Muscle of leg (tissue), 3 donors: ENCODE measurements at regions not wholly inside any gene's neighbourhood (a gene's known extent, or its start where the extent isn't known, plus 50 kb on each side); places are given as distances from the start of the nearest gene placed in this dataset.
A peak's percentile ranks its signal among the peaks of the same experiment; 100 is the strongest.

ENCODE experiments used
- DNase-seq: peaks from one replicate; pipeline ENCODE4 v3.0.0; 2013
- H3K27ac ChIP-seq: one replicate; pipeline ENCODE4 v1.5.1; 2013; ENCODE audit warnings: mild to moderate bottlenecking, low read length, control low read depth
- H3K27me3 ChIP-seq: one replicate; pipeline ENCODE4 v1.6.1; 2013; ENCODE audit warnings: low read length; ENCODE audit not compliant: control insufficient read depth, insufficient read depth
- H3K36me3 ChIP-seq: one replicate; pipeline ENCODE4 v1.6.1; 2013; ENCODE audit warnings: low read length; ENCODE audit not compliant: control insufficient read depth, insufficient read depth
- H3K4me1 ChIP-seq: one replicate; pipeline ENCODE4 v1.6.1; 2013; ENCODE audit warnings: low read length; ENCODE audit not compliant: control insufficient read depth, insufficient read depth
- H3K4me3 ChIP-seq: one replicate; pipeline ENCODE4 v1.5.1; 2013; ENCODE audit warnings: low read length, control low read depth
- H3K9me3 ChIP-seq: replicated peaks from 2 replicates; pipeline ENCODE4 v1.6.1; 2013; ENCODE audit warnings: low read depth, low read length; ENCODE audit not compliant: control insufficient read depth
- WGBS: methylation state at CpG from one replicate; pipeline ENCODE4 v1.1.5; 2013; ENCODE audit warnings: missing lambda C conversion rate; ENCODE audit not compliant: insufficient coverage; 5-methylcytosine and 5-hydroxymethylcytosine counted together

- peak overlapping the region; percentile 20 for H3K4me3 ChIP-seq
- no peak for DNase-seq
- no peaks in the 10 kb centered on the region for H3K36me3 ChIP-seq
- H3K4me1 ChIP-seq: no peaks in the 10 kb centered on the region
- no CpG with 5 or more reads among the region's 3 CpGs for WGBS
- no peaks in the 10 kb centered on the region for H3K27me3 ChIP-seq
- H3K27ac ChIP-seq: no peak overlapping the region
- no peaks in the 10 kb centered on the region for H3K9me3 ChIP-seq
Measured at GRCh38 chr1:81238129-81238528, 562.6 kb upstream of the ADGRL2 start.

- H3K36me3 ChIP-seq: no peaks in the 10 kb centered on the region
- WGBS: 61% methylated on average over 3 of the region's 8 CpGs
- peak overlapping the region; percentile 20 for H3K4me3 ChIP-seq
- H3K9me3 ChIP-seq: no peaks in the 10 kb centered on the region
- DNase-seq: peak; percentile 45
- H3K27ac ChIP-seq: no peak overlapping the region
- H3K4me1 ChIP-seq: no peaks in the 10 kb centered on the region
- H3K27me3 ChIP-seq: no peaks in the 10 kb centered on the region
Measured at GRCh38 chr1:81237473-81238089, 563.2 kb upstream of the ADGRL2 start.

GRCh38 chr1:81234237-81234636, 566.5 kb upstream of the ADGRL2 start:
- H3K4me3 ChIP-seq: no peak overlapping the region
- H3K27me3 ChIP-seq: no peaks in the 10 kb centered on the region
- H3K36me3 ChIP-seq: no peaks in the 10 kb centered on the region
- H3K27ac ChIP-seq: no peak overlapping the region
- no peaks in the 10 kb centered on the region for H3K9me3 ChIP-seq
- WGBS: no CpG with 5 or more reads among the region's 3 CpGs
- H3K4me1 ChIP-seq: no peaks in the 10 kb centered on the region
- no peak for DNase-seq

- no peaks in the 10 kb centered on the region for H3K4me1 ChIP-seq
- H3K4me3 ChIP-seq: no peak overlapping the region
- no peaks in the 10 kb centered on the region for H3K36me3 ChIP-seq
- DNase-seq: no peak
- no CpG with 5 or more reads among the region's 1 CpG for WGBS
- no peak overlapping the region for H3K27ac ChIP-seq
- no peaks in the 10 kb centered on the region for H3K27me3 ChIP-seq
- H3K9me3 ChIP-seq: no peaks in the 10 kb centered on the region
Measured at GRCh38 chr1:81233591-81233990, 567.1 kb upstream of the ADGRL2 start.

GRCh38 chr1:81232420-81232819, 568.3 kb upstream of the ADGRL2 start:
- H3K9me3 ChIP-seq: no peaks in the 10 kb centered on the region
- no peak overlapping the region for H3K27ac ChIP-seq
- H3K4me3 ChIP-seq: no peak overlapping the region
- no peaks in the 10 kb centered on the region for H3K36me3 ChIP-seq
- no peaks in the 10 kb centered on the region for H3K27me3 ChIP-seq
- peak; percentile 83 for DNase-seq
- H3K4me1 ChIP-seq: no peaks in the 10 kb centered on the region
- no CpG with 5 or more reads among the region's 5 CpGs for WGBS

GRCh38 chr1:81231729-81232038, 569.0 kb upstream of the ADGRL2 start:
- no peak for DNase-seq
- Histone ChIP-seq H3K36me3 (no peaks in the 10 kb centered on the region), H3K4me1 (no peaks in the 10 kb centered on the region), H3K27me3 (no peaks in the 10 kb centered on the region), H3K27ac (no peak overlapping the region), H3K9me3 (no peaks in the 10 kb centered on the region), H3K4me3 (no peak overlapping the region)
- no CpG with 5 or more reads among the region's 1 CpG for WGBS

GRCh38 chr1:81230983-81231728, 569.6 kb upstream of the ADGRL2 start:
- DNase-seq: no peak
- H3K4me1 ChIP-seq: no peaks in the 10 kb centered on the region
- no peaks in the 10 kb centered on the region for H3K27me3 ChIP-seq
- no peaks in the 10 kb centered on the region for H3K9me3 ChIP-seq
- no peaks in the 10 kb centered on the region for H3K36me3 ChIP-seq
- no peak overlapping the region for H3K27ac ChIP-seq
- H3K4me3 ChIP-seq: no peak overlapping the region
- no CpG with 5 or more reads among the region's 6 CpGs for WGBS

- Histone ChIP-seq H3K9me3 (no peaks in the 10 kb centered on the region), H3K27me3 (no peaks in the 10 kb centered on the region), H3K4me3 (no peak overlapping the region), H3K36me3 (no peaks in the 10 kb centered on the region), H3K4me1 (no peaks in the 10 kb centered on the region), H3K27ac (no peak overlapping the region)
- WGBS: 83% methylated on average over 1 of the region's 6 CpGs
- no peak for DNase-seq
Measured at GRCh38 chr1:81228926-81229325, 571.8 kb upstream of the ADGRL2 start.

- no peak overlapping the region for H3K27ac ChIP-seq
Measured at GRCh38 chr1:81226603-81226928, 574.2 kb upstream of the ADGRL2 start.

GRCh38 chr1:81225789-81226602, 574.7 kb upstream of the ADGRL2 start:
- no peaks in the 10 kb centered on the region for H3K9me3 ChIP-seq
- 85% methylated on average over 2 of the region's 7 CpGs for WGBS
- H3K27ac ChIP-seq: no peak overlapping the region

More at GRCh38 chr1:81226603-81226928, 574.2 kb upstream of the ADGRL2 start:
- no peaks in the 10 kb centered on the region for H3K4me1 ChIP-seq
- no peaks in the 10 kb centered on the region for H3K27me3 ChIP-seq
- 55% methylated on average over 2 of the region's 2 CpGs for WGBS
- no peaks in the 10 kb centered on the region for H3K36me3 ChIP-seq
- no peak for DNase-seq
- H3K9me3 ChIP-seq: no peaks in the 10 kb centered on the region
- H3K4me3 ChIP-seq: no peak overlapping the region

More at GRCh38 chr1:81225789-81226602, 574.7 kb upstream of the ADGRL2 start:
- Histone ChIP-seq H3K4me3 (no peak overlapping the region), H3K4me1 (no peaks in the 10 kb centered on the region), H3K27me3 (no peaks in the 10 kb centered on the region), H3K36me3 (no peaks in the 10 kb centered on the region)
- DNase-seq: no peak
